Panc1 (cell line): ENCODE measurements at regions not wholly inside any gene's neighbourhood (a gene's known extent, or its start where the extent isn't known, plus 50 kb on each side); places are given as distances from the start of the nearest gene placed in this dataset.

ENCODE experiments used
- CTCF ChIP-seq: fragments of 450-650 bp; IDR thresholded peaks from 2 replicates; pipeline ENCODE4 v1.5.1; 2017; ENCODE audit warnings: mild to moderate bottlenecking
- REST ChIP-seq, 2 experiments: IDR thresholded peaks; 2 replicates each; pipeline ENCODE4 v1.6.1; 2011 to 2012; ENCODE audit warnings: low read depth in 2 of 2, control low read depth in 1 of 2, low read length in 1 of 2, mild to moderate bottlenecking in 1 of 2, moderate library complexity in 1 of 2; ENCODE audit not compliant: insufficient read depth in 1 of 2

DNA sequence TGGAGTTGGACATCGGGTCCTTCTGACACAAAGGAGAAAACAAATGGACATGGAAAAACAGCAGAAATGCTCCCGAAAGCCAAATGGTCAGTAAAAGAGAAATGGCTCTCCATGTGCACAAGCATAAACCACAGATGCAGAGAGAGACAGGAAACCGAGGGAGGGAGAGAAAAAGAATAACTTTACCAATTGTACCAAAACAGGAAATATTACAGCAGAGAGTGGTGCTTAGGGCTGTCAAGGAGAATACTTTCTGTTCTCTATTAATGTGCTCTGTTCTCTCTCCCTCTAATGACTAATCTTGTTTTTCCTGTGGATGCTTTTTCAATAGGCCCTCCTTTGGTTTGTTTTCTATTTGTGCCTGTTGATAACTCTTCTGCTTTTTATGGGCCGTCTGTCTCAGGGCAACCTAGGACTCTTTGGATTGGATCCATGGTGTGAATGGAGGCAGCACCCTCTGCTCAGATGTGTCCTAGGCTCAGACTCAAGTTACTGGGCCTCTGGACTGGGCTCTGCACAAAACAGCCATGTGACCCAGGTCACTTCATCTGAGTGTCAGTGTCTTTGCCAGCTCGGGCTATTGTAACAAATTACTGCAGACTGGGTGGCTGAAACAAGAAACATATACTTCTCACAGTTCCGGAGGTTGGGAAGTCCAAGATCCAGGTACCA lies 663.0 kb downstream of the NPHP4 start:
- no peak for TF ChIP-seq CTCF
- no peak for TF ChIP-seq REST (IDR thresholded peaks at IDR 0.05; ENCODE audit: insufficient read depth in 1 of 2, low read depth in 2 of 2, low read length in 1 of 2)
